Heart right ventricle (tissue), 16 donors: ENCODE measurements at regions not wholly inside any gene's neighbourhood (a gene's known extent, or its start where the extent isn't known, plus 50 kb on each side); places are given as distances from the start of the nearest gene placed in this dataset.

ENCODE experiments used
- ATAC-seq, 8 donors: fragments of 200-7000 bp; cut with Tn5 transposase; one replicate each; pipeline ENCODE4 v1.9.1; 2020; ENCODE audit warnings: mild to moderate bottlenecking in 8 of 8, moderate library complexity in 8 of 8, moderate number of reproducible peaks in 1 of 8
- DNase-seq, 2 donors: peaks; one replicate each; pipeline ENCODE4 v3.0.0-alpha.2; 2020
- H3K27ac ChIP-seq, 10 donors: fragments of 200-600 bp; sonication (generic) in 2 of 10; one replicate each; pipeline versions ENCODE4 v1.5.0 to v1.8.0; 2020 to 2022; ENCODE audit warnings: mild to moderate bottlenecking in 3 of 10
- H3K27me3 ChIP-seq, 7 donors: fragments of 200-600 bp; one replicate each; pipeline ENCODE4 v1.8.0; 2021 to 2022; ENCODE audit warnings: mild to moderate bottlenecking in 2 of 7
- H3K36me3 ChIP-seq, 9 donors: fragments of 200-600 bp; sonication (generic) in 1 of 9; one replicate each; pipeline versions ENCODE4 v1.5.0 to v1.8.0; 2020 to 2022; ENCODE audit warnings: mild to moderate bottlenecking in 2 of 9
- H3K4me1 ChIP-seq, 9 donors: fragments of 200-600 bp; sonication (generic) in 1 of 9; one replicate each; pipeline versions ENCODE4 v1.5.0 to v1.8.0; 2020 to 2022; ENCODE audit warnings: mild to moderate bottlenecking in 4 of 9
- H3K4me3 ChIP-seq, 10 donors: fragments of 200-600 bp; sonication (generic) in 2 of 10; one replicate each; pipeline versions ENCODE4 v1.5.0 to v1.8.0; 2020 to 2022; ENCODE audit warnings: mild to moderate bottlenecking in 7 of 10, moderate library complexity in 2 of 10
- H3K9me3 ChIP-seq, 11 donors: fragments of 200-600 bp in 10 of 11; sonication (generic) in 2 of 11; one replicate each; pipeline versions ENCODE4 v1.5.0 to v1.8.0; 2013 to 2022; ENCODE audit warnings: mild to moderate bottlenecking in 2 of 11, control low read depth in 1 of 11, moderate library complexity in 1 of 11
- WGBS, 2 donors: extraction: QIAGEN DNeasy Blood & Tissue Kit; methylation state at CpG; one replicate each; pipeline ENCODE4 v1.1.7; 2013; ENCODE audit warnings: inconsistent platforms in 1 of 2; 5-methylcytosine and 5-hydroxymethylcytosine counted together
- intact Hi-C, 10 donors: fragments of 100-400 bp; cut with DNase I; formaldehyde crosslinking; loops; one replicate each; pipeline versions ENCODE4 v1.11.1 to v1.14.2; 2022
- TF ChIP-seq, protein P1 (sequence below), 9 donors: fragments of 200-600 bp; sonication (generic) in 2 of 9; IDR thresholded peaks; one replicate each; pipeline versions ENCODE4 v1.5.0 to v1.8.0; 2021 to 2022; ENCODE audit warnings: antibody characterized with exemption in 9 of 9, mild to moderate bottlenecking in 5 of 9, moderate library complexity in 1 of 9
- donor health status: Arrhythmogenic right ventricular cardiomyopathy.
- donor health status: ischemic (EF 13 %, LVEDD 7.1; RV severe dilation, severe dysfunction).
- donor health status: healthy with polysubstance abuse.
- donor health status: DM: no; HTN: yes; CAD: no.
- donor health status: DM: no; HTN: no; CAD: no.
- donor health status: ischemic (EF 25% LVEDD 6.9; RV normal size, moderate dysfunction).
- donor health status: ischemic (EF 25% LVEDD 5.7; RV mildly dilated, moderate dysfunction).
- donor health status: healthy.
- donor health status: DM: yes; HTN: yes; CAD: no.
- donor health status: Ischemic cardiomyopathy.
- donor health status: ischemic (EF 35%, LVEDD 5.7; RV mildly dilated, moderate dysfunction).
- donor health status: nonischemic (EF 11% LVEDD 7.7; RV severe dilation, severe dysfunction).
- donor health status: DM: yes; HTN: yes; CAD: no.
- donor health status: PGD.
- donor health status: ischemic (EF 29% LVEDD 5.4; RV normal size, mild dysfunction).
- donor health status: nonischemic (EF 23%, LVEDD 6.1; RV moderate dilation, normal function).

- TF ChIP-seq, protein P1, sequence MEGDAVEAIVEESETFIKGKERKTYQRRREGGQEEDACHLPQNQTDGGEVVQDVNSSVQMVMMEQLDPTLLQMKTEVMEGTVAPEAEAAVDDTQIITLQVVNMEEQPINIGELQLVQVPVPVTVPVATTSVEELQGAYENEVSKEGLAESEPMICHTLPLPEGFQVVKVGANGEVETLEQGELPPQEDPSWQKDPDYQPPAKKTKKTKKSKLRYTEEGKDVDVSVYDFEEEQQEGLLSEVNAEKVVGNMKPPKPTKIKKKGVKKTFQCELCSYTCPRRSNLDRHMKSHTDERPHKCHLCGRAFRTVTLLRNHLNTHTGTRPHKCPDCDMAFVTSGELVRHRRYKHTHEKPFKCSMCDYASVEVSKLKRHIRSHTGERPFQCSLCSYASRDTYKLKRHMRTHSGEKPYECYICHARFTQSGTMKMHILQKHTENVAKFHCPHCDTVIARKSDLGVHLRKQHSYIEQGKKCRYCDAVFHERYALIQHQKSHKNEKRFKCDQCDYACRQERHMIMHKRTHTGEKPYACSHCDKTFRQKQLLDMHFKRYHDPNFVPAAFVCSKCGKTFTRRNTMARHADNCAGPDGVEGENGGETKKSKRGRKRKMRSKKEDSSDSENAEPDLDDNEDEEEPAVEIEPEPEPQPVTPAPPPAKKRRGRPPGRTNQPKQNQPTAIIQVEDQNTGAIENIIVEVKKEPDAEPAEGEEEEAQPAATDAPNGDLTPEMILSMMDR (IDR thresholded peaks at IDR 0.05) = no peak
- no peak for DNase-seq
- intact Hi-C loops = no loop called here
Measured at GRCh38 chr2:3062476-3063260, 314.9 kb downstream of the EIPR1 start.

GRCh38 chr2:3060049-3060448, 317.6 kb downstream of the EIPR1 start:
- no peaks in the 10 kb centered on the region for H3K36me3 ChIP-seq
- DNase-seq = no peak
- no peak for ATAC-seq
- no peaks in the 10 kb centered on the region for H3K4me1 ChIP-seq
- peaks cover 0 to 11% (median 0%) of the 10 kb centered on the region in 11 donors for H3K9me3 ChIP-seq
- H3K27ac ChIP-seq = no peak overlapping the region
- peaks cover 0 to 16% (median 0%) of the 10 kb centered on the region in 7 donors for H3K27me3 ChIP-seq
- WGBS, 2 donors = 43 to 54% methylated on average over 16 of the region's 16 CpGs
- intact Hi-C loops = no loop called here
- TF ChIP-seq, protein P1 (IDR thresholded peaks at IDR 0.05) = no peak
- no peak overlapping the region for H3K4me3 ChIP-seq

More at GRCh38 chr2:3062476-3063260, 314.9 kb downstream of the EIPR1 start:
- WGBS, 2 donors = 83 to 86% methylated on average over 15 of the region's 15 CpGs
- H3K27me3 ChIP-seq = peaks cover 0 to 20% (median 3%) of the 10 kb centered on the region in 7 donors
- H3K4me3 ChIP-seq = no peak overlapping the region
- no peaks in the 10 kb centered on the region for H3K36me3 ChIP-seq
- no peaks in the 10 kb centered on the region for H3K4me1 ChIP-seq
- H3K27ac ChIP-seq = no peak overlapping the region
- no peak for ATAC-seq
- H3K9me3 ChIP-seq = no peaks in the 10 kb centered on the region

DNA sequence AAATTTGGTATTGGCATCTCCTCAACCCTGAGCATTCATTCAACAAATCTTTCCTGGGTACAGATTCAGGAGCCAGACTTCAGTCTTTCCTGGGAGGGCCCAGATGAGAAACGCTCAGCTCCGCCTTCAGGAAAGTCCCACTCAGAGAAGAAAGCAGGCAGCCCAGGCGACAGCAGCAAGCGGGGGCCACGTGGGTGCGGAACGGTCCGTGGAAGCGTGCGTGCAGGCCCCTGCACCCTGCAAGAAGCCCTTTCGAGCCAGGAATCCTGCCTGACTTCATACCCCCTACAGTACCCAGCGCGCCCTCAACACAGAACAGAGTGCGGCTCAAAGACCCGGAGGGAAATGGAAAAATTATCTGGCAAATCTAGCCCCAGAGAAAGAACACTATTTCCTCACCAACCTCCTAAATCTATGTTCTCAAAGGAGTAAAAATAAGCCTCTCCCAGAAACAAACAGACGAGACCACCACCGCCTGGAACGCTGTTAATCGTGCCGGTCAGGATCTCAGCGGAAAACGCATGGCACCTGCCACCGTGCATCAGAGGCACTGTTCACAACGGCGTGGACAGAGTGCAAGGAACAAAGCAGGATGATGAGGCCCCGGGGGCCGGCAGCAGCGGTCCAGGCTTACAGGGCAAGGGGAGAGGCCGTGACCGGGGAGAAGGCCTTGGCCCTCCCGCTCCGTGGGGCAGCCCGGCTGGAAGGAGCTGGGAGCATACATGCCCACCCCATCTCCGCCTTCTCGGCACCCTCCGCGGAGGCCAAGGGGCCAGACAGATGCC, 318.3 kb downstream of the EIPR1 start:
- H3K27me3 ChIP-seq = peaks cover 0 to 9% (median 0%) of the 10 kb centered on the region in 7 donors
- H3K36me3 ChIP-seq = no peaks in the 10 kb centered on the region
- no peaks in the 10 kb centered on the region for H3K4me1 ChIP-seq
- no peak for DNase-seq
- TF ChIP-seq, protein P1 (IDR thresholded peaks at IDR 0.05) = no peak
- intact Hi-C loops = no loop called here
- no peak for ATAC-seq
- no peak overlapping the region for H3K27ac ChIP-seq
- peaks cover 0 to 11% (median 0%) of the 10 kb centered on the region in 11 donors for H3K9me3 ChIP-seq
- H3K4me3 ChIP-seq = no peak overlapping the region
- 76 to 81% methylated on average over 37 of the region's 37 CpGs for WGBS, 2 donors

DNA sequence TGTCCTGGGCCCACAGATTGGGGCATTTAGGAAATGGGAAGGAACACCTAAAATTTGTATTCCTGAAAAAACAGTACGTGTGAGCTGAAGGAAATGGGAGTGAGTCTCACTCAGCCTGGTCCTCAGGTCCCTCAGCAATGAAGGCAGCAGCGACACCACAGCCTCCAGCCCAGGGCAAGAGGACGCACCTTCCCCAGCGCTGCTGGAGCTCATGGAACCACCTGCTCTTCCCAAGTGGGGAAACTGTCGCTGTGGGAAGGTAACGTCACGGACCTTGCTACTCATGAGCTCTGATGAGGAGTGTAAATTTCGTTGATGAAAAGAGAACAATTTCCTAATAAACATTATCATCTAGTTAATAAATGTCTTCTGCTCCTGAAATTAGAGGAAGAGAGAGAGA, 323.6 kb downstream of the EIPR1 start:
- Histone ChIP-seq H3K9me3 (peaks cover 0 to 11% (median 0%) of the 10 kb centered on the region in 11 donors), H3K27ac (no peak overlapping the region), H3K4me3 (no peak overlapping the region), H3K27me3 (no peaks in the 10 kb centered on the region), H3K4me1 (no peaks in the 10 kb centered on the region), H3K36me3 (no peaks in the 10 kb centered on the region)
- no peak for ATAC-seq
- intact Hi-C loops = no loop called here
- DNase-seq = no peak
- TF ChIP-seq, protein P1 (IDR thresholded peaks at IDR 0.05) = no peak
- 82 to 86% methylated on average over 8 of the region's 8 CpGs for WGBS, 2 donors
